ENCODE measurements at regions not wholly inside any gene's neighbourhood (a gene's known extent, or its start where the extent isn't known, plus 50 kb on each side); places are given as distances from the start of the nearest gene placed in this dataset.

DNA sequence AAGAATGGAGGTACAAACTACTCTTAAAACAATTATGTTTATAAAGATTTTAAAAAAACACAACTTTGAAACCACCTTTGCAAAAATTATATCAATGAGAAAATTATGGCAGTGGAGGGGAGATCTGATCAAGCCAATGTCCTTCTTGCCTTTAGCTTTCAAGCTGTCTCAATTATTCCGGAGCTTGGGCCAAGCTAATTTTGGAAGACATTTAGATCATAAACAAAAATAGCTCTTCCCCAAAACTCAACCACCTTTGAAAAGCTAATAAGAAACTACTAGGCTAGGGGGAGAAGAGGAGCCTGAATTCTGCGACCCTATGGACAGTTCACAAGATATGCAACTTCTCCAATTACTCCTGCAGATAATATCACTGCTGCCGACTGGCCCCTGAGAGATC is 263.3 kb downstream of the ICE1 start:
- DNase-seq (ENCODE audit: low spot score): no peak

DNA sequence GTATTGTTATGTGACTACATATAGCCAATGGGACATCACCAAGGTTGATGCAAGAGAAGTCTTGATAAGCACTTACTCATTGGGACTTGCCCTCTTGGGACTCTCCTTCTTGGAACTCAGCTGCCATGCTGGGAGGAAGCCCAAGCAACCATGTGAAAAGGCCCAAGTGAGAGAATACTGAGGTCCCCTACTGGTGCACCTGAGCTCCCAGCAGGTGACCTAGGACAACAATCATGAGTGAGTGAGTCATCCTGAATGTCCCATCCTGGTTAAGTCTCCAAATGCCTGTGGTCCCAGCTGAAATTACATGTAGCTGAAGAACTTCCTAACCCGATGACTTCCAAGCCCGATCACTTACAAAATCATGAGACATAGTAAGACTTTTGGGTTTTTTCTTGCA is 260.7 kb downstream of the ICE1 start:
- DNase-seq (ENCODE audit: low spot score): peak; percentile 38

DNA sequence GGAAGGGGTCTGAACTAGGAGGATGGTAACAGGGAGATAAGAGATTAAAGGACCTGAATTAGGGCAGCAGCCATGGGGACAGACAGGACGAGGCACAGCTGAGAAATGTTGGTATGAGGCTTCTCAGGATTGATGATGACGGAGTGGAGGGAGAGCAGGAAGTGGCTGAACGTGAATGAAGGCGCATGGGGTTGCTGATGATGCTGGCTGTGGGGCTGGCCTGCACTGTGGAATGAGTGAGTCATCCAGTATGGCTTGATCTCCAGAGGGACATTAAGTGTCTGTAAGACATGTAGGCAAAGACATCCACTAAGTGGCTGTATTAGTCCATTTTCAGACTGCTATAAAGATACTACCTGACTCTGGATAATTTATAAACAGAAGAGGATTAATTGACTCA is 256.4 kb downstream of the ICE1 start:
- peak; percentile 42 for DNase-seq (ENCODE audit: low spot score)

DNA sequence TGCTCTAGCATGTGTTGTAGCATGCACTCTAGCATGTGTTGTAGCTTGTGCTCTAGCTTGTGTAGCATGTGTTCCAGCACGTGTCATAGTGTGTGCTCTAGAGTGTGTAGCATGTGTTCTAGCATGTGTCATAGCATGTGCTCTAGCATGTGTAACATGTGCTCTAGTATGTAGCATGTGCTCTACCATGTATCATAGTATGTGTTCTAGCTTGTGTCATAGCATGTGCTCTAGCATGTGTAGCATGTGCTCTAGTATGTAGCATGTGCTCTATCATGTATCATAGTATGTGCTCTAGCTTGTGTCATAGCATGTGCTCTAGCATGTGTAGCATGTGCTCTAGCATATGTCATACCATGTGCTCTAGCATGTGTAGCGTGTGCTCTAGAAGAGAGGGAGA is 255.3 kb downstream of the ICE1 start:
- DNase-seq (ENCODE audit: low spot score): no peak

DNA sequence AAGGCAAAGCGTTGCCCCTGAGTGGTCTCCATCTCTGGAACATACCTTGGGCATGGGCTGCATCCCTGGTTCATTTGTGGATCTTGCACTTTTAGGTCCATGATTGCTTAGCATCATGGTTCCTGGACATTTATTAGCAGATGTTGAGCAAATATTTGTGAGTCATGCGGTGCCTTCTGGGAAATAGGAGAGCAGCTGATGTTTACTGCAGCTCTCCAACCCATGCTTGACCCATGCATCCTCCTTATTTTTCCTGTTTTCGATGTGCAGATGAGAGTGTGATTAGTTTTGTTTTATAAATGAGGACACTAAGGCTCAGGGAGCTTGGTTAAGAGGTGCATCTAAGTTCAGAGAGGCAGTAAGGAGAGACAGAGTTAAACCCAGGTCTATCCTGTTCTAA is 253.7 kb downstream of the ICE1 start:
- no peak for DNase-seq (ENCODE audit: low spot score)

DNA sequence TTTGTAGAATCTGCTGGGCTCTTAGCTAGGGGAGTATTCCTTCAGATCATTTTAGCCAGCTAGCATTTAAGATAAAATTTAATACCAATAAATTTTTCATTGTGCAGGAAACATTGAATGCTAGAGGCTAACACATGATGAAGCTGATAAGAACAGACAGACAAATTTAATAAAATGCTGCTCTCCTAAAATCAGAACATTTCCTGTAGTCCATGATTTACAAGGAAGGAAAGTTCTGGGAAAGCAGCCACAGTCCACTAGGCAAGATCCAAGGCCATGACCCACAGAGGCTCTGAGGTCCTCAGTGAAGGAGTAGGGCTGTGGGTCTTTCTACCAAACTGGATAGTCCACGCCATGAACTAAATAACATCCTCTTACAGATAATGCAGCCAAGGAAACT is 253.0 kb downstream of the ICE1 start:
- no peak for DNase-seq (ENCODE audit: low spot score)

DNA sequence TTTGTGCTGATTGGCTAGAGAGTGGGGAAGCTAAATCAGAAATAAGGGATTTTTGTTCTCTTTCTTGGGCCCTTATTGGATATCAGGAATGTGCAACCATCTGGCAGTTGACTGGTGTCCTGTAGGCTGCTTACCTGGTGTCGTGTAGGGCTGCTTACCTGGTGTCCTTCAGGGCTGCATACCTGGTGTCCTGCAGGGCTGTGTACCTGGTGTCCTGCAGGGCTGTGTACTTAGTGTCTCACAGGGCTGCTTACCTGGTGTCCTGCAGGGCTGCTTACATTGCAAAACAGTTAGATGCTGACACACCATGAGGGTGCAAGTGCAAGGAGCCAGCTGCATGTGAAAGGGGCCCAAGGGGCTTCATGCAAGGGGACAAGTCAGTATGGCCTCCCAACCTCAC is 249.3 kb downstream of the ICE1 start:
- no peak for DNase-seq (ENCODE audit: low spot score)

DNA sequence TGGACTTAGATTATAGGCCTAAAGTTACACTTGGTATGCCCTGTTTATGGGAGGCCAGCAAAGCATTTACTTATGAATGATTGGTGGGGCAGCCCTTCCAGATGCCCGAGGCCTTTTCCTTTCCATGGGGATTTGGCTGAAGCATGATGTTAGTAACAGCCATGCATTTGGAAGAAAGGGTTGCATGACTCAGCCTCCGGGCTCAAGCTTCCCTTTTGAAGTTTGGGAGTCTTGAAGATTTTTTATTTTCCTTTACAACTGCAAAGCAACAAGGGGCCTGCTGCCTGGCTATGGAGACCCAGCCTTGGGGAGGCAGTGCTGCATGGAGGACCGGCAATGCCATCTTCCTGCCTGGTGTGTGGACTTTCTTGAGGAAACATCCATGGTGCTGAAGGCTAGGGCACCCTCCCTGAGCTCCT is 244.7 kb downstream of the ICE1 start:
- no peak for DNase-seq (ENCODE audit: low spot score)

DNA sequence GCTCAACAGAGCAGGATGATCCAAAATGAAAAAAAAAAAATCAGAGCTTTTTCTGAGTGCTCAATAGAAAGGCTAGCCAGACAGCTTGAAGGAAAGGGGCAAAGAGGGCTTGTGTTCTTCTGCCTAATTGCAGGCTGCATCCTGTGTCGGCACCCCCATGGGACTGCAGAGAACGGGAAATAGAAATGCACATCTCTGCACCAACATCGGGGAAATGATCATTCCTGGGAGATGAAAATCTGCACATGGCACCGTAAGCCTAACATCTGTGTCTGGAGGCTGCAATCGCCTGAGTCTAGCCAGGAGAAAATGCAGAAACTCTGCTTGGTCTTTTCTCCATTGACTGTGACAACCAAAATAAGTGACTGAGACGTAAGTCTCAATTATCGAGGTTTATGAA is 243.9 kb downstream of the ICE1 start:
- DNase-seq (ENCODE audit: low spot score): no peak

DNA sequence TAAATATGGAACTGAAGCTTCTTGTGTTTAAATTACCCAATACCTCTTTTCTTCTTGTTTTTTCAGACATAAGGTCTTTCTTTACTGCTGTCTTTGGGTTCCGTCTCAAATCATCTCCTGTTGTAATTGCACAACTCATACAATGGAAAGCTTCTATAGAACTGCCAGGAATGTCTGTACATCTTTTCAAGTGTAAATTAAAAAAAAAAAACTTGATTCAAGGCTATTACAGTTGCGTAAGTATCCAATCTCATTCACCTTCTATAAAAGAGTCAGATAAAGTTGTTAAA is 243.5 kb downstream of the ICE1 start:
- DNase-seq (ENCODE audit: low spot score): no peak

DNA sequence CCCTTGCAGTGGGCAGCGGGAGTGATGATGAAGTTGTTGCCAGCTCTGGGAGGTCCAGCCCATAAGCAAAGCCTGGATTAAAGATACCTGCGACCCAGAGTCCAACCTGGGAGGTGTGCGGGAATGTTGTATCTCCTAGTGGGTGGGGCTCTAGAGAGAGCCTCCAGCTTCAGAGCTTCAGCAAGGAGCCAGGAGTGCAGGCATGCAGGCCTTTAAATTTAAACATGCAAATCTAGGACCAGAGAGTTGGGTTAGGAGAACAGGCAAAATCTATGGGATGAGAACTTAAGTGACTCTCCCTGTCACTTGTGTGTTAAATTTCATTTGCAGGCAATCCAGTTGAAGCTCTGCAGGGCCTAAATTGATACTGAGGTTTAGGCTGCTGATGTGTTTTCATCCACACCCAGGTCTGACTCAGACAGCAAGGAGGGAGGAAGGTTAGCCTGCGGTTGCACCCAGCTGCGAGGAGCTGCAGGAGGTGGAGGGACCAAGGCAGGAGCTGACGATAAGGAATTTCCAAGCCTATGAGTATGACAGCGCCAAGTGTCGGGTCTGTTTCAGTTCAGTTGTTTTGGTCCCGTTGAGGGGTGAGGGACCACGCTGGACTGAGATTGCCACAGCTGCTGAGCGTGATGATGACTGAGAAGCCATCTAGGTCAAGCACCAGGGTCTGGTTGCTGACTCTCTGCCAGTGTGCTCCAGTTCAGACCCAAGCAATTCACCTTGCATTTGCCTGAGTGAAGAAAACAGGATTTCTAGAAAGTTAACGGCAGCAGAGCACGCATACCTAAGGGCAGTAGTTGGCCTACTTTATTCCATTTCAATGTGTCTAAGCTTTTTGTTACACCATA is 243.0 kb downstream of the ICE1 start:
- peak; percentile 42 for DNase-seq (ENCODE audit: low spot score)

DNA sequence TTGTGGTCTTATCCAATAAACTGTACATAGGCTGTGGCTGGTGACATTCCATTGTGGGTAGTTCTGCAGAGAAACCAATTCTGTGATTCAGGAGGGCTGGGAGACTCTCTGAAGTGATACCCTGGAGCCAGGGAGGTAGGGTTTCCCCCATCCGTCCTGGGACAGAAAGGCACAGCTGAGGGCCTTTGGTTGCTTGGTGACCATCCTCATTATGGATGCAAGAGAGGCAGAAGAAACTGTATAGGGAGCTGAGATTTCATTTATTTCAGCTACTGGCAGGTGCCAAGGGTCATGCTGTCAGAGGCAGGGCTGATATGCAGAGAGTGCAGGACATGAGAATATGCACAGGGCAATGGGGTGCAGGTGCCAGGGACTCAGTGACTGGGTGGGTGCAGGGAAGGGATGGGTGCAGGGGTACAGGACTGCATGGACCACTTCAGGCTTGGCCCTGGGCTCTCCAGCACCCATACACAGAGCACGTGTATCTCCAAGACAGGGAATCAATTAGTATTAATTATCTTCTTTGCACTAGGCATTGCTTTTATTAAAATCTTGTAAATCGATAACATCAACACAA is 236.5 kb downstream of the ICE1 start:
- DNase-seq (ENCODE audit: low spot score): no peak

DNA sequence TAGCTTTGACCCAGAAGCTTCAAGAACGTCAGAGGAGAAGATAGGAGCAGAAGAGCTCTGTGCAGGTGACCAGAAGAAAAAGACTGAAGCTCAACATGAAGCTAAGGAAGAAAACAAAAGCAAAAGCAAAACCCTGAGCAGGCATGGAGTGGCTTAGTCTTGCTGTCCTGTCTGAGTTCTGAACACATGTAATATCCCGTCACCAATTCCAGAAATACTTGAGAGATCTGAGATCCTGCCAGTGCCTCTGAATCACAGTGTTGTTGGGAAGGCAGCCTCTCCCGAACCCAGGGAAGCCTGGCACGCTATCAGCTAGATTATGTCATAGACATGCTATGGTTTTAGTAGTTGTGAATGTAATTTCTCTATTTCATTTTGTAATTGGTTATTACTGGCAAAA is 235.7 kb downstream of the ICE1 start:
- peak; percentile 15 for DNase-seq (ENCODE audit: low spot score)

DNA sequence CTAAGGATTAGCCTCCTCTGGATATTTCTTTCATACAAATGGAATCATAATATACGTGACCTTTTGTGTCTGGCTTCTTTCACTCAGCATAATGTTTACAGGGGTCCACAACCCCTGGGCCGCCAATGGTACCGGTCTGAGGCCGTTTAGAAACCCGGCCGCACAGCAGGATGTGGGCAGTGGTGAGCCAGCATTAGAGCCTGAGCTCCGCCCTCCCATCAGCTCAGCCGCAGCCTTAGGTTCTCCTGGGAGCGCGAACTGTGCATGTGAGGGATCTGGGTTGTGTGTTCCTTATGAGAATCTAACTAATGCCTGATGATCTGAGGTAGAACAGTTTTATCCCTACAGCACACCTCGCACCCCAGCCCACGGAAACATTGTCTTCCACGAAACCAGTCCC is 229.7 kb downstream of the ICE1 start:
- no peak for DNase-seq (ENCODE audit: low spot score)

DNA sequence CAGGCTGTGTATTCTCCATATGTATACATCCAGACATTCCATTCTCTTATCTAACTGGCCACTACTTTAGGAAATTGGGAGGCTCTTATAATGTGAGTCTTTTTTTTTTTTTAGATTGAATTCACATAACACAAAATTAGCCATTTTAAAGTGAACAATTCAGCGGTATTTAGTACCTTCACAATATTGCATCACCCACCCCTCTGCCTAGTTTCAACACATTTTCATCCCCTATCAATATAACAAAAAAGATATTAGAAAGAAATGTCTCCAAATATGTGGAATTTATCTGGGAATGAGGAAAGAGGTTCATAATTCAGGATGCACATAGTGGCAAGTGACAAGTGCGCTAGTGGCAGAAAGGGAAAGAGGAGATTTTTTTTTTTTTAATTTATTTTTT is 228.5 kb downstream of the ICE1 start:
- DNase-seq (ENCODE audit: low spot score): no peak

DNA sequence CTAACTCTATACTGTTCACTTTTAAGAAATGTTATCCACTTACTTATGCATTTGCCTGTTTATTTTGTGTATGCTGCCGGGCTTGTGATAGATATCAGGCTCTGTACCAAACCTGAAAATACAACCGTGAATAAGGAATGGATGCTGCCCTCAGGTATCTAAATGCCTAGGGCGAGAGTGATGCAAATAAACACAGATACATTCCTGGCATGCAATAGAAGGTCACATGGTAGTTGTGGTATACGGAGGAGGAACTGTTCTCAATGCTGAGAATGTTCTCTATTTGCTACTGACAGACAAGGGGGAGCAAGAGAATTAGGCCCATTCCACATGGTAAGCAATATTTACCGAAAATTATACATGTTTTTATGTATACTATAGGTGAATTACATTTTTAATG is 227.8 kb downstream of the ICE1 start:
- peak; percentile 34 for DNase-seq (ENCODE audit: low spot score)

DNA sequence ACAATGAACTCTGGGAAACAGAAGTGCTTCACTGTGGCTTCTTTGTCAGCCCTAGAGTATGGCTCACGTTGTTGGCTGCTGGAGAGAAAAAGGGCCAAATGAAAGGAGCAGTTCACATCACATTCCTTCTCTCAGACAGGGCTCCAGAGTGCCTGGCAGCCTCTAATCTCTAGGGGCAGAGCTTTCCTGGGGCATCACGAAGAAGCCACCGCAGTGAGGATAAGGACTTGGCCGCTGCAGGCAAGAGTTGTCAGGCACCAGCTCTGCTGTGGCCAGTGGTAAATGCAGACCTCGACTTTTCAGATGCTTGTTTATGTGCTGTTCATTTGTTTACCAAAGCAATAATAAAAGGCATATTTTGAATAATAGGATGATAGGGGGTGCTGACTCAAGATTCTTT is 227.2 kb downstream of the ICE1 start:
- no peak for DNase-seq (ENCODE audit: low spot score)

DNA sequence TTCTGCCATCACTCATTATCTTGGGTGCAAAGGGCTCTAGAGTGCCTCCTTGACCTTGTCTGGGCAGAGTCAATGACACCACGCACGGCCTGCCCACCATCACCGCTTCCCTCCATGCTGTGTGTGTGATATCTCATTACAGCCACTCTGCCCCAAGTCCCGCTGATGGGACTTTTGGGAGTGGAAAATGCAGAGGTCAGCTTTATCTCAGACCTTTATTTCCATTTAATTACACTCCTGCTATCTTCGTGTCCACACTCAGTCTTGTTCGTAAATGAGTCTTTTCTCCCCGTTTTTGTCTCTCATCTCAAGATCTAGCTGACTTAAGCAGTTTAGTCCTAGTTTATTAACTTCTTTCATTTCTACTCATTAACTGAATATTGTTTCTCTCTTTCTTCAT is 226.2 kb downstream of the ICE1 start:
- DNase-seq (ENCODE audit: low spot score): no peak

DNA sequence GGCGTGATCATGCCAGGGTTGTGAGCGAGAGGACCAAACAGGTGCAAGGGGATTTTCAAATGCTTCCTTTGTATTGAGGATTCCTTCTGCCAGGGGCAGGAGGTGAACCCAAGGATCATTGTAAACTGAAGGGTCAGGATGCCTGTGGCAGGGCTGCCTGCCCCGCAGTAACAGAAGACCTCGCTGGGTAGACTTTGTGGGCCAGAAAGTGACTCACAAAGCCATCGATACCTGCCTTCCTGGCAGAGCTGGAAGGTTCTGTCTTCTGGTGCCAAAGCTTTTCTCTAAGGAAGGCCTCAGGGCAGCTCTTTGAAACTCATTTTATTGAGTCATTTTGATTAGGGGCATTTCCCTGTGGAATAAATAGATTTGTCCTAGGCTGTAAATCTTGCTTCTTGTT is 223.4 kb downstream of the ICE1 start:
- DNase-seq (ENCODE audit: low spot score): no peak

DNA sequence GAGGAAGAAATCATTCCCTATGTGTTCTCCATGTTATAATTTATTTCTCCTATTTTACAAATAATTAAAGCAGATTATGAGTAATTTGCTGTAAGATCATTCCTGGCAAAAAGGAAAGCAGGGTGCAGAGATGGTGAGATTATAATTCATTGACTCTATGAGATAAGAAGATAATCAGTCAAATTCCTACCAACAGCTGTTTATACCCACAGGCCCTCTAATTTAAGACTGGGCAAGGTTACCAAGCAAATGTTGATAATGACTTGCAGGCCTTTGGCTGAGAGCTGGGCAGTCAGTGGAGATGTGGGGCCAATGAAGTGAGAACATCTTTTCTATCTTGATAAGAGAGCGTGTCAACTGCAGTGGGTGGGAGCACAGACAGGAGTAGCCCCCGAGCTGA is 222.7 kb downstream of the ICE1 start:
- DNase-seq (ENCODE audit: low spot score): no peak

DNA sequence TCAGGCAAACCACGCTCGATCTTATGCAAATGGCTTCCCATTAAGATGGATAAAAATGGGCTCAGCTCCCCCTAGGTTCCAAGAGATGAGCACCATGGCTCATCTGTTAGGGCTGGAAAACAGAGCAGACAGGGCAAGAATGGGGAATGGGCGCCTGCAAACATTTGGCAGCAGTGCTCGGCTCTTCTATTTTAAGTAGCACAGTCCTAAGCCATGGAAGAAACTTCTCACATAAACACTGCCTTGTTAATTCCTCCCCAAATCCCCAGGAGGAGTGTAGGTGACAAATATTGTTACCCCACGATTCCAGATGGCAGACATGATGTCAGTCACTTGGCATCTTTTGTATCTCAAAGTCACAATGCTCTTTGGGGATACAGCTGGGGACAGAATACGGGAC is 221.8 kb downstream of the ICE1 start:
- DNase-seq (ENCODE audit: low spot score): no peak

DNA sequence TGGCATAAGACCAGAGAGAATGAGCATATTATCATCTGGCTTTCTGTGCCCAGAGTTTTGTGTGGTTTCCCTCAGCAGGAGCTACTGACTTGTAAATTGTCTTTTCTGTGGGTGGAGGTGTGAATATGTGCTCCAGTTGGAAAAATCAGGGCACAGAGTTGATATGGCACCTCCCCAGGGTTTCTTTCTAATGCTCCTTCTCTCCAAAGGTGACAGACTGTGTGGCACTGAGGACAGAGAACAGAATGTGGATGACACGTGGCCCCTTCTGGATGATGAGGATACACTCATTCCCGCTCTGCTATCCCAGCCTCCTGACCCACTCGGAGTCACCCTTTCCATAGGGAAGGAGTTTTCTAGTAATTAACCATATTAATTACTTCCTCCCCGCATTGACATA is 221.0 kb downstream of the ICE1 start:
- no peak for DNase-seq (ENCODE audit: low spot score)

DNA sequence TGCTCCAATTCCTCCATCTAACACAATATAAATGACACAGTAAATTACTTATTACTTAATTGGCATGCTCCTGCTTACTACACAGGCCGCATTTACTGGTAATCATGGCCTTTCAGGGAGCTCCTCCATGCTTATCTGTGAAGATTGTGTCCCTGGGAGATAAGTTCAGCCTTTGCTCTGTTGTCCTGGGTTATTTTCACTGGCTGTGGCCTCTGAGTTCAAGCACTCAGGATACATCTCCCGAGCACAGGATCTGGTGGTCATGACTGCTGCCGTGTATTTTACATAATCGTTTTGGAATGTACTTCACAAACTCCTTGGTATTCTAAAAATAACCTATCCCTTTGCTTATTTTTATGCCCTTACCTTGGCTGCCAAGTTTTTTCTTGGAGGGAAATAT is 215.7 kb downstream of the ICE1 start:
- DNase-seq (ENCODE audit: low spot score): no peak

DNA sequence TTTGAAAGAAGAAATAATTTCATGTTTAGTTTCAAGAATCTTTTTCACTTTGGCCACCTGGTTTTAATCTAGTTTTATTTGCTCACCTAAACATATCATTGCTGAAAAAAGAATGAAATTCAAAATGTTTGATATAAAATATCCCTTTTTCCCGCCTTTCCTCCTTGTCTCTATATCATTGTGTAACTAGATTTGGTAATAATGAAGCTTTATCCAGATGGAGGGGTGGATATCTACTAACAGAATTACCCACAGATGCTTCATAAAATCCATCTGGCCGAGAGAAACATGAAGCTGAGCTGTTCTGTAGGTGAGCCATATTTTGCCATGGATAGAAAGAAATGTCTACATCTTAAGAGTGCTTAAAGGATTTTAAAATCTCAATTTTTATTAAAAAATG is 214.7 kb downstream of the ICE1 start:
- DNase-seq (ENCODE audit: low spot score): no peak
